Endothelial cell of umbilical vein (primary cell): ENCODE measurements at regions not wholly inside any gene's neighbourhood (a gene's known extent, or its start where the extent isn't known, plus 50 kb on each side); places are given as distances from the start of the nearest gene placed in this dataset.

ENCODE experiments used
- BruUV-seq: library from RNA; stranded (reverse); fragments of 400-500 nt; replicated peaks from 2 replicates; lab custom pipeline; 2021; lab: Mats Ljungman, UMichigan
- CTCF ChIA-PET: fragments of 300-600, 350-600 bp; sonication (Branson Sonifier 250); formaldehyde crosslinking; loops from one replicate; lab custom pipeline; 2021; ENCODE audit warnings: antibody characterized with exemption, inconsistent platforms; lab: Charles Lee
- POLR2A ChIA-PET: fragments of 300-600, 350-600 bp; sonication (Branson Sonifier 250); formaldehyde crosslinking; loops from one replicate; lab custom pipeline; 2021; ENCODE audit warnings: antibody characterized with exemption, inconsistent platforms; lab: Charles Lee
- DNase-seq: peaks from one replicate; pipeline ENCODE4 v3.0.0-alpha.2; 2011; ENCODE audit warnings: low read depth, low spot score
- FAIRE-seq: peaks from 2 replicates; lab custom pipeline; 2011; peaks lifted over from hg19 to GRCh38; lab: Jason Lieb, UNC
- H2AFZ ChIP-seq: 2 replicates; pipeline ENCODE4 v1.6.0; 2012; ENCODE audit warnings: low read depth, low read length, control low read depth, inconsistent platforms
- H3K27ac ChIP-seq: 2 replicates; pipeline ENCODE4 v1.5.1; 2011; ENCODE audit warnings: low read depth, mild to moderate bottlenecking, control low read depth, low read length, moderate library complexity; ENCODE audit not compliant: insufficient read depth
- H3K27me3 ChIP-seq, 2 experiments: 2 replicates each; pipeline versions ENCODE4 v1.6.0 to v1.6.1; 2011; ENCODE audit warnings: low read length in 2 of 2, mixed read lengths in 1 of 2; ENCODE audit not compliant: control insufficient read depth in 2 of 2, insufficient read depth in 2 of 2
- H3K36me3 ChIP-seq, 2 experiments: 2 replicates in 1 of 2; 3 replicates in 1 of 2; pipeline ENCODE4 v1.5.1; 2011; ENCODE audit warnings: low read length in 2 of 2, mild to moderate bottlenecking in 1 of 2, moderate library complexity in 1 of 2; ENCODE audit not compliant: control insufficient read depth in 2 of 2, insufficient read depth in 2 of 2; ENCODE audit errors: extremely low read depth in 1 of 2
- H3K4me1 ChIP-seq: 3 replicates; pipeline ENCODE4 v1.5.1; 2011; ENCODE audit warnings: mild to moderate bottlenecking, low read length; ENCODE audit not compliant: control insufficient read depth, insufficient read depth; ENCODE audit errors: extremely low read depth
- H3K4me2 ChIP-seq: 2 replicates; pipeline ENCODE4 v1.6.1; 2011; ENCODE audit warnings: low read length, control low read depth, mixed read lengths; ENCODE audit not compliant: insufficient read depth
- H3K4me3 ChIP-seq, 3 experiments: fragments of 200-600 bp in 1 of 3; sonication (generic), shearing (Covaris generic) in 1 of 3; replicated peaks in 1 of 3; 2 replicates each; pipeline ENCODE4 v1.5.1; 2011 to 2016; ENCODE audit warnings: control low read depth in 3 of 3, low read length in 3 of 3, mild to moderate bottlenecking in 2 of 3, inconsistent platforms in 1 of 3, low read depth in 1 of 3, moderate library complexity in 1 of 3; ENCODE audit not compliant: insufficient read depth in 1 of 3
- H3K79me2 ChIP-seq: 2 replicates; pipeline ENCODE4 v1.6.0; 2012; ENCODE audit warnings: low read length, inconsistent platforms; ENCODE audit not compliant: control insufficient read depth, insufficient read depth
- H3K9ac ChIP-seq: replicated peaks from 2 replicates; pipeline ENCODE3; 2011; ENCODE audit warnings: low read length, control low read depth; ENCODE audit not compliant: insufficient read depth; ENCODE audit errors: extremely low read depth
- H3K9me1 ChIP-seq: replicated peaks from 3 replicates; pipeline ENCODE4 v1.6.0; 2011; ENCODE audit warnings: mild to moderate bottlenecking, low read length; ENCODE audit not compliant: control insufficient read depth, insufficient read depth; ENCODE audit errors: extremely low read depth
- H3K9me3 ChIP-seq: replicated peaks from 2 replicates; pipeline ENCODE4 v1.5.1; 2012; ENCODE audit warnings: low read length, inconsistent platforms; ENCODE audit not compliant: control insufficient read depth, insufficient read depth
- H4K20me1 ChIP-seq: replicated peaks from 2 replicates; pipeline ENCODE3; 2011; ENCODE audit warnings: mild to moderate bottlenecking, low read length; ENCODE audit not compliant: control insufficient read depth, insufficient read depth; ENCODE audit errors: extremely low read depth
- EZH2 ChIP-seq: IDR thresholded peaks from 2 replicates; pipeline ENCODE4 v1.6.1; 2012; ENCODE audit warnings: borderline replicate concordance, low read depth, mild to moderate bottlenecking, moderate library complexity, low read length, inconsistent platforms; ENCODE audit not compliant: severe bottlenecking
- FOS ChIP-seq: IDR thresholded peaks from 2 replicates; pipeline ENCODE4 v1.6.1; 2011; ENCODE audit warnings: mild to moderate bottlenecking, low read length, moderate library complexity, borderline replicate concordance; ENCODE audit not compliant: insufficient read depth
- GATA2 ChIP-seq: IDR thresholded peaks from 2 replicates; pipeline ENCODE4 v1.7.0; 2011; ENCODE audit warnings: low read depth, mild to moderate bottlenecking, moderate library complexity, mixed read lengths, low read length; ENCODE audit not compliant: insufficient read length, insufficient read depth
- JUN ChIP-seq: IDR thresholded peaks from 2 replicates; pipeline ENCODE4 v1.6.1; 2011; ENCODE audit warnings: borderline replicate concordance, low read depth; ENCODE audit not compliant: insufficient read length, insufficient read depth
- MYC ChIP-seq: IDR thresholded peaks from one replicate; pipeline ENCODE4 v1.6.1; 2011; ENCODE audit warnings: mild to moderate bottlenecking, low read depth, low read length
- POLR2A ChIP-seq: IDR thresholded peaks from 2 replicates; pipeline ENCODE4 v1.6.1; 2012; ENCODE audit warnings: low read depth, mild to moderate bottlenecking, control low read depth, low read length
- POLR2AphosphoS5 ChIP-seq: IDR thresholded peaks from 2 replicates; pipeline ENCODE4 v1.6.1; 2012; ENCODE audit warnings: low read depth, mild to moderate bottlenecking, control low read depth, low read length, moderate library complexity; ENCODE audit not compliant: insufficient read depth
- dilution Hi-C: fragments of 300-500 bp; cut with MboI; formaldehyde crosslinking; loops from one replicate; pipeline ENCODE4 v1.15.0; 2019; ENCODE audit warnings: low sequenced_read_pairs; ENCODE audit not compliant: extremely low pct_ligation_motif_present
- intact Hi-C: fragments of 100-400 bp; cut with micrococcal nuclease; formaldehyde crosslinking; loops from one replicate; pipeline ENCODE4 v1.10.0; 2022
- TF ChIP-seq, protein P1 (sequence below): IDR thresholded peaks from 2 replicates; pipeline ENCODE4 v1.6.1; 2011; ENCODE audit not compliant: insufficient read depth, insufficient read length
- TF ChIP-seq, protein P2 (sequence below), 2 donors: IDR thresholded peaks; 1 replicate in 1 of 2; 2 replicates in 1 of 2; pipeline ENCODE4 v1.5.1; 2011; ENCODE audit warnings: low read length in 2 of 2, mild to moderate bottlenecking in 2 of 2, moderate library complexity in 2 of 2, control low read depth in 1 of 2, inconsistent platforms in 1 of 2, low read depth in 1 of 2; ENCODE audit not compliant: insufficient read depth in 1 of 2; ENCODE audit errors: extremely low read depth in 1 of 2

DNA sequence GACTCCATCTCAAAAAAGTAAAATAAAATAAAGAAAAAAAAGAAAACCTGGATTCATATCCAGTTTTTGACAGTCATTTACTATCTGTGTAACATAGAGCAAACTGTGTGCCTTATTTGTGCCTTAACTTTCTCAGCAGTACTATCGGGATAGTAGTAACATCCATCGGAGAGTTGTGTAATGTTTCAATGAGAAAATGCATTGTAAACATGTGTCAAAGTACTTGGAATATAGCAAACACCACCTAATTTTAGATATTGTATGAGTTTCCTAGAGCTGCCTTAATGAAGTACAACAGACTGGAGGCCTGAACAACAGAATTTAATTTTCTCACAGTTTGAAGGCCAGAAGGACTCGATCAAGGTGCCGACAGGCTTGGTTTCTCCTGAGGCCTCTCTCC, 81.3 kb upstream of the CDC42EP3 start:
- no peak for TF ChIP-seq GATA2
- no peak for TF ChIP-seq MYC
- TF ChIP-seq, protein P1, sequence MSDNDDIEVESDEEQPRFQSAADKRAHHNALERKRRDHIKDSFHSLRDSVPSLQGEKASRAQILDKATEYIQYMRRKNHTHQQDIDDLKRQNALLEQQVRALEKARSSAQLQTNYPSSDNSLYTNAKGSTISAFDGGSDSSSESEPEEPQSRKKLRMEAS: no peak
- TF ChIP-seq FOS: no peak
- H3K4me3 ChIP-seq: no peak overlapping the region
- H3K9me3 ChIP-seq: no peaks in the 10 kb centered on the region
- H3K79me2 ChIP-seq: no peaks in the 10 kb centered on the region
- no peak overlapping the region for H3K9ac ChIP-seq
- dilution Hi-C loops (no loop called here), intact Hi-C loops (no loop called here)
- ChIA-PET POLR2A (no interaction called here), CTCF (interaction anchor here (1.7 kb wide), 1 partner anchor 125 kb away, joined by 3 read pairs; no protein-coding TSS in a partner anchor)
- no peak overlapping the region for H3K4me2 ChIP-seq
- no peaks in the 10 kb centered on the region for H3K36me3 ChIP-seq
- no peak overlapping the region for H3K27ac ChIP-seq
- no peaks in the 10 kb centered on the region for H4K20me1 ChIP-seq
- BruUV-seq: no TSS peak
- H3K4me1 ChIP-seq: no peaks in the 10 kb centered on the region
- H3K27me3 ChIP-seq: no peaks in the 10 kb centered on the region
- DNase-seq: no peak
- H3K9me1 ChIP-seq: no peaks in the 10 kb centered on the region
- no peak for FAIRE-seq
- no peak overlapping the region for H2AFZ ChIP-seq

DNA sequence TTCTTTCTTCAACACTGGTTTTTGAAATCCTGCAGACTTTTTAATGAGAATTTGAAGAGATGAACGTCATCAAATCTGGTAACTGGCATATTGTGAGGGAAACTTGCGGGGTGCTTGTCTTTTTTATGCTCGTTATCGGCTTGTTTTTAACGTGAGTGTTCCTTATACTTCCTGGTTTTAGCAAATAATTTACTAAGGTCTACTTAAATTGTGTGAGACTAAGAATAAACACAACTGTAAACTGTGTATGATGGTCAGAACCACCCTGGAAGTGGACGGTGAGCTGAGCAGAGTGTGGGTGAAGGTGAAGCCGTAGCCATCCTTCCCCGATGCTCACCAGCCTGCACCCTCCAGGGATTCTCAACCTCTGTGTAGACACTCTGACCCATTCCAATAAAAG, 82.3 kb upstream of the CDC42EP3 start:
- H3K27ac ChIP-seq: no peak overlapping the region
- no peaks in the 10 kb centered on the region for H3K9me3 ChIP-seq
- ChIA-PET CTCF (no interaction called here), POLR2A (no interaction called here)
- H3K36me3 ChIP-seq: no peaks in the 10 kb centered on the region
- intact Hi-C loops (no loop called here), dilution Hi-C loops (no loop called here)
- no peak for FAIRE-seq
- DNase-seq: no peak
- H3K4me1 ChIP-seq: no peaks in the 10 kb centered on the region
- BruUV-seq: no TSS peak
- no peaks in the 10 kb centered on the region for H3K9me1 ChIP-seq
- H2AFZ ChIP-seq: no peak overlapping the region
- H4K20me1 ChIP-seq: no peaks in the 10 kb centered on the region
- H3K9ac ChIP-seq: no peak overlapping the region
- H3K4me2 ChIP-seq: no peak overlapping the region
- TF ChIP-seq POLR2AphosphoS5 (no peak), EZH2 (no peak), GATA2 (no peak), MYC (no peak), FOS (no peak), JUN (no peak), POLR2A (no peak)
- TF ChIP-seq, protein P1: no peak
- TF ChIP-seq, protein P2, sequence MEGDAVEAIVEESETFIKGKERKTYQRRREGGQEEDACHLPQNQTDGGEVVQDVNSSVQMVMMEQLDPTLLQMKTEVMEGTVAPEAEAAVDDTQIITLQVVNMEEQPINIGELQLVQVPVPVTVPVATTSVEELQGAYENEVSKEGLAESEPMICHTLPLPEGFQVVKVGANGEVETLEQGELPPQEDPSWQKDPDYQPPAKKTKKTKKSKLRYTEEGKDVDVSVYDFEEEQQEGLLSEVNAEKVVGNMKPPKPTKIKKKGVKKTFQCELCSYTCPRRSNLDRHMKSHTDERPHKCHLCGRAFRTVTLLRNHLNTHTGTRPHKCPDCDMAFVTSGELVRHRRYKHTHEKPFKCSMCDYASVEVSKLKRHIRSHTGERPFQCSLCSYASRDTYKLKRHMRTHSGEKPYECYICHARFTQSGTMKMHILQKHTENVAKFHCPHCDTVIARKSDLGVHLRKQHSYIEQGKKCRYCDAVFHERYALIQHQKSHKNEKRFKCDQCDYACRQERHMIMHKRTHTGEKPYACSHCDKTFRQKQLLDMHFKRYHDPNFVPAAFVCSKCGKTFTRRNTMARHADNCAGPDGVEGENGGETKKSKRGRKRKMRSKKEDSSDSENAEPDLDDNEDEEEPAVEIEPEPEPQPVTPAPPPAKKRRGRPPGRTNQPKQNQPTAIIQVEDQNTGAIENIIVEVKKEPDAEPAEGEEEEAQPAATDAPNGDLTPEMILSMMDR (IDR thresholded peaks at IDR 0.05; ENCODE audit: extremely low read depth in 1 of 2, insufficient read depth in 1 of 2, low read depth in 1 of 2, low read length in 2 of 2): no peak
- H3K27me3 ChIP-seq: no peaks in the 10 kb centered on the region
- H3K4me3 ChIP-seq: no peak overlapping the region
- H3K79me2 ChIP-seq: no peaks in the 10 kb centered on the region
